ENCODE measurements at regions not wholly inside any gene's neighbourhood (a gene's known extent, or its start where the extent isn't known, plus 50 kb on each side); places are given as distances from the start of the nearest gene placed in this dataset.

- Histone ChIP-seq H3K27me3 (ENCODE audit: control insufficient read depth, insufficient read depth, low read length) (no peaks in the 10 kb centered on the region), H3K4me1 (ENCODE audit: control insufficient read depth, insufficient read depth, low read length) (no peaks in the 10 kb centered on the region), H3K27ac (ENCODE audit: low read depth, low read length) (no peak overlapping the region), H3K9ac (ENCODE audit: low read length) (no peak overlapping the region), H3K4me3 (ENCODE audit: low read length) (no peak overlapping the region), H3K36me3 (ENCODE audit: control insufficient read depth, insufficient read depth, low read length) (no peaks in the 10 kb centered on the region)
Measured at GRCh38 chr4:181911420-181911819, 331.8 kb upstream of the TENM3 start.

DNA sequence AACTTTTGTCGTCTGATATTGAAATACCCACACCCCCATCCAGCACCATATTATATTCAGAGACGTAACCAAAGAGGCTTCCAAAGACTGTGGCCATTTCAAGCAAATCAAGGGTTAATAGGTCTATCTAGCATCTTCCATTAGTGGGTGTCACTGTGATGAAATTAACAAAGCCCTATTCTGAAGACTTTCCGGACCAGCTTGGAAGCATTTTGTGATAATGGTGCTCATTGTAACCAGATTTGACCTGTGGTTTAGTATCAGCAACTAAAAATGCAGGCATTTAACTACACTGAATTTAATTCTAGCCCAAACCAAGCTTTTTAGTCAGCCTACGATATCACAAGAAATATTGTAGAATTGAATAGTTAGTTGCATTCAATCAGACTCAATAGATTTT, 309.7 kb upstream of the TENM3 start:
- Histone ChIP-seq H3K9ac (ENCODE audit: low read length) (no peak overlapping the region), H3K27me3 (ENCODE audit: control insufficient read depth, insufficient read depth, low read length) (no peaks in the 10 kb centered on the region), H3K27ac (ENCODE audit: low read depth, low read length) (no peak overlapping the region), H3K4me1 (ENCODE audit: control insufficient read depth, insufficient read depth, low read length) (no peaks in the 10 kb centered on the region), H3K36me3 (ENCODE audit: control insufficient read depth, insufficient read depth, low read length) (no peaks in the 10 kb centered on the region), H3K4me3 (ENCODE audit: low read length) (no peak overlapping the region)

DNA sequence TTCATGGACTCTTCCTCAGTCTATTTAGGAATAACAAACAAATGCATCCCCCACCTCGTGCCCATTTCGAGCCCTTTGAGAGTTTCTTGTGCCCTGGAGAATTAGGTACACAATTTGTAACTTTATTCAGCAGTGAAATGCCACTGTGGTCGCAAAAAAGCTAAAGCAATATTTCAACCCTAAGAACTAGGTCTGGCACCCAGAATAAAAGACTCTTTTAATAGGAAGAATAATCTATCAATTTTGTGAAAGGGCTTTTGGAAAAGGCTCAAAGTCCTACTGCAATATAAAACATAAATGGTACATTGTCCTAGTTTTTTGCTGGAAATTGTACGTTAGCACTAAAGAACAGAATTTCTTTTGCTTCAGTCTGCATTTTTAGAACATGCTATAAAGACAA, 304.6 kb upstream of the TENM3 start:
- Histone ChIP-seq H3K4me3 (ENCODE audit: low read length) (no peak overlapping the region), H3K4me1 (ENCODE audit: control insufficient read depth, insufficient read depth, low read length) (no peaks in the 10 kb centered on the region), H3K27ac (ENCODE audit: low read depth, low read length) (no peak overlapping the region)

GRCh38 chr4:181939199-181939945, 303.8 kb upstream of the TENM3 start:
- Histone ChIP-seq H3K36me3 (ENCODE audit: control insufficient read depth, insufficient read depth, low read length) (no peaks in the 10 kb centered on the region), H3K4me1 (ENCODE audit: control insufficient read depth, insufficient read depth, low read length) (no peaks in the 10 kb centered on the region), H3K27ac (ENCODE audit: low read depth, low read length) (no peak overlapping the region), H3K4me3 (ENCODE audit: low read length) (no peak overlapping the region), H3K9ac (ENCODE audit: low read length) (no peak overlapping the region), H3K27me3 (ENCODE audit: control insufficient read depth, insufficient read depth, low read length) (no peaks in the 10 kb centered on the region)

More for the DNA sequence above, 304.6 kb upstream of the TENM3 start:
- Histone ChIP-seq H3K36me3 (ENCODE audit: control insufficient read depth, insufficient read depth, low read length) (no peaks in the 10 kb centered on the region), H3K9ac (ENCODE audit: low read length) (no peak overlapping the region), H3K27me3 (ENCODE audit: control insufficient read depth, insufficient read depth, low read length) (no peaks in the 10 kb centered on the region)

DNA sequence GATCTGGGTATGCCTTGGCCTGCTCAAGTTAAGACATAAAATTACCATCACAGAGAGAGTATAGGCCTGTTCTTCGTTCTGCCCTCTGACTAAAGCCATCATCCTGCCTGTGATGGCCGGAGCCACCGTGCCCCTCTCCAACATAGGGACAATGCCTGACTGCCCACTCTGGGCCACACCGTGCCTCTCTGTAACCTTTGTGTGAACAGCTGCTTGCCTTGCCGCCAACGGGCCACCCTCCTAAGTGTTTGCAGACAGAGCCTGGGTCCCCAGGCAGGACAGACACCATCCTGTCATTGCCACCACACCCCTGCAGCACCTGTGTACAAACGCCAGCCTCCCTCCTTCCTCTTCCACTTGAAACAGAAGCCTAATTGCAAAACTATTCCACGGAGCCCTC, 298.7 kb upstream of the TENM3 start:
- Histone ChIP-seq H3K4me3 (ENCODE audit: low read length) (no peak overlapping the region), H3K9ac (ENCODE audit: low read length) (no peak overlapping the region), H3K36me3 (ENCODE audit: control insufficient read depth, insufficient read depth, low read length) (no peaks in the 10 kb centered on the region)

DNA sequence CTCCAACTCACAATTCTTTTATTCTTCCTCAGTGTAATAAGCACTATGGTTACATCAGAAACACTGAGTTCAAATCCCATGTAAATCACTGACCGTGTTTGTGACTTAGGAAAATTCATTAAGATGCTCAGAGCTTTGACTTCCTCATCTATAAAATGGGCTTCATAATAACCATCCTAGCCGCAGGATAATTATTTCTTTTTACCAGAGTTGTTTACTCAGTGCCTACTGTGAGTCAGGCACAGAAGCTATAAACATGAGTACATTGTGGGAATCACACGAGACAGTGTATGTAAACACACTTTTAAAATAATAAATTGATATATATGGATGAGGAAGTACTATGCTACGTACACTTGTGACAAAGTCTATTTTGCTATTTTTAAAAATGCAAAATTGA, 296.3 kb upstream of the TENM3 start:
- no peaks in the 10 kb centered on the region for H3K4me1 ChIP-seq (ENCODE audit: control insufficient read depth, insufficient read depth, low read length)
- no peak overlapping the region for H3K27ac ChIP-seq (ENCODE audit: low read depth, low read length)
- H3K4me3 ChIP-seq (ENCODE audit: low read length) = no peak overlapping the region
- no peaks in the 10 kb centered on the region for H3K27me3 ChIP-seq (ENCODE audit: control insufficient read depth, insufficient read depth, low read length)
- H3K36me3 ChIP-seq (ENCODE audit: control insufficient read depth, insufficient read depth, low read length) = no peaks in the 10 kb centered on the region
- H3K9ac ChIP-seq (ENCODE audit: low read length) = no peak overlapping the region

More for the DNA sequence above, 298.7 kb upstream of the TENM3 start:
- Histone ChIP-seq H3K27ac (ENCODE audit: low read depth, low read length) (no peak overlapping the region), H3K4me1 (ENCODE audit: control insufficient read depth, insufficient read depth, low read length) (no peaks in the 10 kb centered on the region), H3K27me3 (ENCODE audit: control insufficient read depth, insufficient read depth, low read length) (no peaks in the 10 kb centered on the region)

DNA sequence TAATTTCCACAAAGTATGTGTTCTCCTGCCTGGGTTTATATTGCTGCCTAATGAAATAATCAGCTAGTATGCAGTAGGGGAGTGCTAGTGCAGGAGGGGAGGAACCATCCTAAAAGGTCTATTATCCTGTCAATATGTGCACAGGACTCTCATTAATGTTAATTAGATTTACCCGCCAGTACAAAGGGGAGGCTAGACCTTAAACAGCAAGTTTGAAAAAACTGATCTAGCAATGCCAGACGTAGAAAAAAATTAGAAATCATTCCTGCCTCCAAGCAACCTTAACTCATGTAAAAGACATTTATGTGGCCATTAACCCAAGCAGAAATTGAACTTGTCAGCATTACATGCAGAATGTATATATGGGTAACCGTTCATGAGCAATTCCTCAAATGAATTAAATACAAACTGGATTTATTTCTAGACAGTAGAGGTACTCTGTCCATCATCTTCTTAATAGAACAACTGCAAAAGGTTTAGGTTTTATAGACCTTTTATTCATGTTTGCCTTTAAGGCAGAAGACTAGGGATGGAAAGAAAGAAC, 294.3 kb upstream of the TENM3 start:
- Histone ChIP-seq H3K36me3 (ENCODE audit: control insufficient read depth, insufficient read depth, low read length) (no peaks in the 10 kb centered on the region), H3K4me3 (ENCODE audit: low read length) (no peak overlapping the region), H3K9ac (ENCODE audit: low read length) (no peak overlapping the region), H3K4me1 (ENCODE audit: control insufficient read depth, insufficient read depth, low read length) (no peaks in the 10 kb centered on the region), H3K27ac (ENCODE audit: low read depth, low read length) (no peak overlapping the region), H3K27me3 (ENCODE audit: control insufficient read depth, insufficient read depth, low read length) (no peaks in the 10 kb centered on the region)

DNA sequence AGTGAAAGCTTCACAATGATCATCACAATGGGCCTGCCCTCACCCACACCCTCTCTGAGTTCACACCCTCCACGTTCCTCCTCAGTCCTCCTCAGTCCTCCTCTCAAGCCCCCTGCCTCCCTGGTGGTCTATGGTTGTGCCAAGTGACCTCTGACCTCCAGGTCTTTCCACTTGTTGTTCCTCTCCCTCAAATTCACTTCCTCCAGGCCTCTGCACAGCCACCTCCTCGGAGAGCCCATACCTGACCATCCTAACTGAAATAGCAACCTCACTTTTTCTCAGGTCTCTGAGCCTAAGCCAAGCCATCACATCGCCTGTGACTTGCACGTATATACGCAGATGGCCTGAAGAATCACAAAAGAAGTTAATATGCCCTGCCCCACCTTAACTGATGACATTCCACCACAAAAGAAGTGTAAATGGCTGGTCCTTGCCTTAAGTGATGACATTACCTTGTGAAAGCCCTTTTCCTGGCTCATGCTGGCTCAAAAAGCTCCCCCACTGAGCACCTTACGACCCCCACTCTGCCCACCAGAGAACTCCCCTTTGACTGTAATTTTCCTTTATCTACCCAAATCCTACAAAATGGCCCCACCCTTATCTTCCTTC, 293.4 kb upstream of the TENM3 start:
- Histone ChIP-seq H3K4me3 (ENCODE audit: low read length) (no peak overlapping the region), H3K27me3 (ENCODE audit: control insufficient read depth, insufficient read depth, low read length) (no peaks in the 10 kb centered on the region), H3K36me3 (ENCODE audit: control insufficient read depth, insufficient read depth, low read length) (no peaks in the 10 kb centered on the region), H3K27ac (ENCODE audit: low read depth, low read length) (no peak overlapping the region), H3K4me1 (ENCODE audit: control insufficient read depth, insufficient read depth, low read length) (no peaks in the 10 kb centered on the region), H3K9ac (ENCODE audit: low read length) (no peak overlapping the region)

DNA sequence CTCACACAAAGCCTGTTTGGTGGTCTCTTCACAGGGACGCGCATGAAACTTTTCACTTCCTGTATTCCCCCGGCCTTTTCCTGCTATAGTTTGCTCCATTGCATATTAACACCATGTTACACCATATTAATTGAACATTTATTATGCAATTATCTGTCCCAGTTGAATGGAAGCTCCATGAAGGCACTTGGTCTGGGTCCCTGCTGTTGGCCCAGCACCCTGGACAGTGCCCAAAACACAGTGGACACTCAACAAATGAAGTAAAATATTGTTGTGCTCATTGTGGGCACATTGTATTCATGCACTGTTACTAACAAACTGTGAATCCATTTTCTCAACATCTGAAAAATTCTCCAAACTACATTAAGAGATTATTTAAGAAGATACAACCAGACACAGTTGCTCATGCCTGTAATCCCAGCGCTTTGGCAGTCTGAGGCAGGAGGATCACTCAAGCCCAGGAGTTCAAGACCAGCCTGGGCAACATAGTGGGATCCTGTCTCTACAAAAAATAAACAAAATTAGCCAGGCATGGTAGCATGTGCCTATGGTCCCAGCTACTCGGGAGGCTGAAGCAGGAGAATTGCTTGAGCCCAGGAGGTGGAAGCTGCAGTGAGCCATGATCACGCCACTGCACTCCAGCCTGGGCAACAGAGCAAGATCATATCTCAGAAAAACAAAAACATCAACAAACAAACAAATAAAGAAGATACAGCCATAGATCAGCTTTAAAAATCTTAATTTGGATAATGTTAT, 292.7 kb upstream of the TENM3 start:
- no peak overlapping the region for H3K27ac ChIP-seq (ENCODE audit: low read depth, low read length)
- no peaks in the 10 kb centered on the region for H3K27me3 ChIP-seq (ENCODE audit: control insufficient read depth, insufficient read depth, low read length)
- H3K4me1 ChIP-seq (ENCODE audit: control insufficient read depth, insufficient read depth, low read length) = no peaks in the 10 kb centered on the region
- no peak overlapping the region for H3K4me3 ChIP-seq (ENCODE audit: low read length)
- H3K9ac ChIP-seq (ENCODE audit: low read length) = no peak overlapping the region
- H3K36me3 ChIP-seq (ENCODE audit: control insufficient read depth, insufficient read depth, low read length) = no peaks in the 10 kb centered on the region

DNA sequence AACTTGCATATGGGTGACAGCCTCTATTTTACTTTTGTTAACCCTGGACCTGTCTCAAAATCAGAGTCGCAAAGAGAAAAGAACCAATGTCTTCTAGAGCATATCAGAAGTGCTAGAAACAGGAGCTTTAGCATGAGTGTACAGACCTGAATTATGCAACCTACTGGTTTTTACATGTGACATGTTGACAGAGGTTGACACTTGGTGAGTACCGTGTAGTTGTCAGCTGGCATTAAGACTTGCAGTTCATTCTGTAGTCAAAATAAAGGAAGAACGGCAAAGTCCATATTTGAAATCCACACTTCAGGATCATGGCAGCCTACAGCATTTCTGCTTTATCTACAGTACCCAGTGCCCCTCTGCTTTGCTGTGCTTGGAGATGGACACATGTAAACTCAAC, 291.9 kb upstream of the TENM3 start:
- no peak overlapping the region for H3K4me3 ChIP-seq (ENCODE audit: low read length)
- H3K36me3 ChIP-seq (ENCODE audit: control insufficient read depth, insufficient read depth, low read length) = no peaks in the 10 kb centered on the region
- H3K4me1 ChIP-seq (ENCODE audit: control insufficient read depth, insufficient read depth, low read length) = no peaks in the 10 kb centered on the region
- H3K27me3 ChIP-seq (ENCODE audit: control insufficient read depth, insufficient read depth, low read length) = no peaks in the 10 kb centered on the region
- H3K9ac ChIP-seq (ENCODE audit: low read length) = no peak overlapping the region
- H3K27ac ChIP-seq (ENCODE audit: low read depth, low read length) = no peak overlapping the region

DNA sequence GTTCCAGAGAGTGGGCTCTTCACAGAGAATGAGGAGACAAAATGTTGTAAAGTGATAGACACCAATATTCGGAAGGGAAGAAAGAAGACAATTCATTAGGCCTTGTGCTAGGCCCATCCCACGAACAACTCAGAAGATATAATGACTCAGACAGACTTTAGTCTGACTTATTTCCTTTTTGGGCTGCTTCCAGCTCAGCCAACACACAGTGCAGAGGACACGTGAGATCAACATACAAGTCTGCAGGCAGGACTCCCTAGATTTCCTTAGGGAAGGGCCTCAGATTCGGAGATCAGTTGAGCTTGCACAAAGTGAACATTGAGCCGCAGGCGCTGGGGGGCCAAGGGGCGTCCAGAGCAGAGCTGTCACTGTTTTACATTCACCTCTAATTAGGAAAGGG, 290.7 kb upstream of the TENM3 start:
- no peak overlapping the region for H3K4me3 ChIP-seq (ENCODE audit: low read length)
- no peaks in the 10 kb centered on the region for H3K36me3 ChIP-seq (ENCODE audit: control insufficient read depth, insufficient read depth, low read length)
- no peaks in the 10 kb centered on the region for H3K27me3 ChIP-seq (ENCODE audit: control insufficient read depth, insufficient read depth, low read length)
- H3K4me1 ChIP-seq (ENCODE audit: control insufficient read depth, insufficient read depth, low read length) = peaks cover 3% of the 10 kb centered on the region
- no peak overlapping the region for H3K9ac ChIP-seq (ENCODE audit: low read length)
- H3K27ac ChIP-seq (ENCODE audit: low read depth, low read length) = no peak overlapping the region

DNA sequence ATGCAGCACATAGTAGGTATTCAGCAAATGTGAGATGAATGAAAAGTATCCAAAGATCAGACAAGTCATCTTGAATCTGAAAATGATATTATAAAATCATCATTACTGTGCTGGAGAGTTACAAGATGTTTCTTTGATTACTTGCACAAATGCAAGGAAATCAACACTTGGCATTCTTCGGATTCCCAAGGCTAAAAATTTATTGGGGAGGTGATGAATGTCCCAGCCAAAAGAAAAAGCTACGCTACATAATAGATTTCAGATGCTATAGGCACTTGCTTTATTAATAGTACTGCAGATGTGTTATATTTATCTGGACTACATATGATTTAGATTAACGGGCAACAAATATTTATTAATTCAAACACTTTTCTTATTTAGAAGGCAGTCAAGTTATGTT, 286.7 kb upstream of the TENM3 start:
- Histone ChIP-seq H3K9ac (ENCODE audit: low read length) (no peak overlapping the region), H3K4me3 (ENCODE audit: low read length) (no peak overlapping the region), H3K27ac (ENCODE audit: low read depth, low read length) (no peak overlapping the region), H3K4me1 (ENCODE audit: control insufficient read depth, insufficient read depth, low read length) (peaks cover 3% of the 10 kb centered on the region), H3K36me3 (ENCODE audit: control insufficient read depth, insufficient read depth, low read length) (no peaks in the 10 kb centered on the region), H3K27me3 (ENCODE audit: control insufficient read depth, insufficient read depth, low read length) (no peaks in the 10 kb centered on the region)
